HepG2 (cell line): ENCODE measurements at regions not wholly inside any gene's neighbourhood (a gene's known extent, or its start where the extent isn't known, plus 50 kb on each side); places are given as distances from the start of the nearest gene placed in this dataset.

Experiments used
- HDAC2 ChIP-seq: sonication (generic); formaldehyde crosslinking; IDR thresholded peaks from 2 replicates; pipeline ENCODE4 v1.4.0; 2020; ENCODE audit warnings: missing genetic modification reagents
- HES4 ChIP-seq: sonication (generic); formaldehyde crosslinking; IDR thresholded peaks from 2 replicates; pipeline ENCODE4 v1.9.0; 2021; ENCODE audit warnings: mild to moderate bottlenecking, missing genetic modification reagents, borderline replicate concordance
- KDM5A ChIP-seq: fragments of 200-600 bp; sonication (generic); IDR thresholded peaks from 2 replicates; pipeline ENCODE4 v1.7.0; 2018; ENCODE audit warnings: antibody characterized with exemption, mild to moderate bottlenecking, low read length, borderline replicate concordance
- SP140L ChIP-seq: sonication (generic); formaldehyde crosslinking; IDR thresholded peaks from 2 replicates; pipeline ENCODE4 v1.4.0; 2020; ENCODE audit warnings: missing genetic modification reagents, borderline replicate concordance
- TCF7 ChIP-seq: sonication (generic); IDR thresholded peaks from 2 replicates; pipeline ENCODE4 v1.6.1; 2016; ENCODE audit warnings: antibody characterized with exemption, low read depth
- ZNF460 ChIP-seq: sonication (generic); formaldehyde crosslinking; IDR thresholded peaks from 2 replicates; pipeline ENCODE4 v1.5.1; 2020; ENCODE audit warnings: missing genetic modification reagents, mild to moderate bottlenecking, borderline replicate concordance
- ZNF605 ChIP-seq: sonication (generic); formaldehyde crosslinking; IDR thresholded peaks from 2 replicates; pipeline ENCODE4 v1.8.0; 2022; ENCODE audit warnings: mild to moderate bottlenecking, missing genetic modification reagents
- TF ChIP-seq, protein P1 (sequence below), 2 experiments: sonication (generic) in 1 of 2; formaldehyde crosslinking in 1 of 2; IDR thresholded peaks; 2 replicates each; pipeline versions ENCODE4 v1.6.1 to v1.9.0; 2014 to 2022; ENCODE audit warnings: antibody characterized with exemption in 1 of 2, borderline replicate concordance in 1 of 2, inconsistent platforms in 1 of 2, low read depth in 1 of 2, missing genetic modification reagents in 1 of 2
- TF ChIP-seq, protein P2 (sequence below): sonication (generic); formaldehyde crosslinking; IDR thresholded peaks from 2 replicates; pipeline ENCODE4 v1.5.1; 2020; ENCODE audit warnings: missing genetic modification reagents, mild to moderate bottlenecking, borderline replicate concordance

DNA sequence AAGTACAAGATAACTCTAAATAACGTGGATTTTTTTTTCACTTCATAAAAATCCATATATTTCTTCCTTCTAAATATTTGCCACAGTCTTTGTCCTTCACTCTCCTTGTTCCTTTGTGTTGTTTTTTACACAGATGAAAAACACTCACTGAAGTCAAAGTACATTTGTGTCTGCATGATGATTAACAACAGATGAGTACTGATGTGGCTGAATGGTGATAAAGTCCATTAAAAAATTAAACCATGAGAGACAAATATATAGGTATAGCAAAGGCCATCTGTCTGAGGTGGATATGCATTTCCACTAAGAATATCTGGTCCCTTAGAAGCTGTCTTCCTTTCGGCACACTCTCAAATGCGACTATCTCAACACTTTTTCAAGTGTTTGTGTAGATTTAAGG, 317.5 kb upstream of the MCTP2 start (continued):
- TF ChIP-seq HDAC2 (CRISPR knock-in tag), result no peak
- TF ChIP-seq TCF7, result no peak
- TF ChIP-seq, protein P1, sequence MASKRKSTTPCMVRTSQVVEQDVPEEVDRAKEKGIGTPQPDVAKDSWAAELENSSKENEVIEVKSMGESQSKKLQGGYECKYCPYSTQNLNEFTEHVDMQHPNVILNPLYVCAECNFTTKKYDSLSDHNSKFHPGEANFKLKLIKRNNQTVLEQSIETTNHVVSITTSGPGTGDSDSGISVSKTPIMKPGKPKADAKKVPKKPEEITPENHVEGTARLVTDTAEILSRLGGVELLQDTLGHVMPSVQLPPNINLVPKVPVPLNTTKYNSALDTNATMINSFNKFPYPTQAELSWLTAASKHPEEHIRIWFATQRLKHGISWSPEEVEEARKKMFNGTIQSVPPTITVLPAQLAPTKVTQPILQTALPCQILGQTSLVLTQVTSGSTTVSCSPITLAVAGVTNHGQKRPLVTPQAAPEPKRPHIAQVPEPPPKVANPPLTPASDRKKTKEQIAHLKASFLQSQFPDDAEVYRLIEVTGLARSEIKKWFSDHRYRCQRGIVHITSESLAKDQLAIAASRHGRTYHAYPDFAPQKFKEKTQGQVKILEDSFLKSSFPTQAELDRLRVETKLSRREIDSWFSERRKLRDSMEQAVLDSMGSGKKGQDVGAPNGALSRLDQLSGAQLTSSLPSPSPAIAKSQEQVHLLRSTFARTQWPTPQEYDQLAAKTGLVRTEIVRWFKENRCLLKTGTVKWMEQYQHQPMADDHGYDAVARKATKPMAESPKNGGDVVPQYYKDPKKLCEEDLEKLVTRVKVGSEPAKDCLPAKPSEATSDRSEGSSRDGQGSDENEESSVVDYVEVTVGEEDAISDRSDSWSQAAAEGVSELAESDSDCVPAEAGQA (IDR thresholded peaks at IDR 0.05; ENCODE audit: low read depth), result no peak
- TF ChIP-seq, protein P1 (CRISPR knock-in tag; IDR thresholded peaks at IDR 0.05; ENCODE audit: borderline replicate concordance), result no peak
- TF ChIP-seq, protein P2, sequence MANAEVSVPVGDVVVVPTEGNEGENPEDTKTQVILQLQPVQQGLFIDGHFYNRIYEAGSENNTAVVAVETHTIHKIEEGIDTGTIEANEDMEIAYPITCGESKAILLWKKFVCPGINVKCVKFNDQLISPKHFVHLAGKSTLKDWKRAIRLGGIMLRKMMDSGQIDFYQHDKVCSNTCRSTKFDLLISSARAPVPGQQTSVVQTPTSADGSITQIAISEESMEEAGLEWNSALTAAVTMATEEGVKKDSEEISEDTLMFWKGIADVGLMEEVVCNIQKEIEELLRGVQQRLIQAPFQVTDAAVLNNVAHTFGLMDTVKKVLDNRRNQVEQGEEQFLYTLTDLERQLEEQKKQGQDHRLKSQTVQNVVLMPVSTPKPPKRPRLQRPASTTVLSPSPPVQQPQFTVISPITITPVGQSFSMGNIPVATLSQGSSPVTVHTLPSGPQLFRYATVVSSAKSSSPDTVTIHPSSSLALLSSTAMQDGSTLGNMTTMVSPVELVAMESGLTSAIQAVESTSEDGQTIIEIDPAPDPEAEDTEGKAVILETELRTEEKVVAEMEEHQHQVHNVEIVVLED (CRISPR knock-in tag), result no peak
- TF ChIP-seq HES4 (CRISPR knock-in tag), result no peak
- no peak for TF ChIP-seq SP140L (CRISPR knock-in tag)
- no peak for TF ChIP-seq ZNF605 (CRISPR knock-in tag)
- TF ChIP-seq ZNF460 (CRISPR knock-in tag), result no peak
- TF ChIP-seq KDM5A, result no peak
